Cardiac fibroblast (primary cell): ENCODE measurements at regions not wholly inside any gene's neighbourhood (a gene's known extent, or its start where the extent isn't known, plus 50 kb on each side); places are given as distances from the start of the nearest gene placed in this dataset.

Experiments
- DNase-seq, 2 donors: peaks; one replicate each; pipeline versions ENCODE4 v3.0.0 to v3.0.0-alpha.2; 2010; ENCODE audit warnings: low read depth in 2 of 2
- H3K4me3 ChIP-seq, 2 donors: replicated peaks in 1 of 2; 1 replicate in 1 of 2; 2 replicates in 1 of 2; pipeline ENCODE4 v1.5.1; 2011; ENCODE audit warnings: low read depth in 2 of 2, low read length in 2 of 2, mild to moderate bottlenecking in 2 of 2, moderate library complexity in 1 of 2
- TF ChIP-seq, protein P1 (sequence below): IDR thresholded peaks from one replicate; pipeline ENCODE4 v1.5.1; 2011; ENCODE audit warnings: low read depth, mild to moderate bottlenecking, low read length, inconsistent platforms

DNA sequence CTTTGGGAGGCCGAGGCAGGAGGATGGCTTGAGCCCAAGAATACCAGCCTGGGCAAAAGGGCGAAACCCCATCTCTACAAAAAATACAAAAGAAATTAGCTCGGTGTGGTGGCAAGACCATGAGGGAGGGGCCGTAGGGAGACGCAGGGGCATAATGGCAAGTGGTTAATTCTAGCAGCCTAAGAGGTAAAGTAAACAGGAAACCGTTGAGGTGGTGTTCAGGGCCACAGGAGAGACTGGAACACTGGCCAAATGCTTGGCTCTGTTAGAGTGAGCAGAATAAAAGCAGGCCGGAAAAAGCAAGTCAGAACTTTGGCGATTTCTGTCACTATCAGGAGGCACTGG, 89.2 kb downstream of the RIPK4 start:
- no peak overlapping the region for H3K4me3 ChIP-seq
- DNase-seq = no peak
- TF ChIP-seq, protein P1, sequence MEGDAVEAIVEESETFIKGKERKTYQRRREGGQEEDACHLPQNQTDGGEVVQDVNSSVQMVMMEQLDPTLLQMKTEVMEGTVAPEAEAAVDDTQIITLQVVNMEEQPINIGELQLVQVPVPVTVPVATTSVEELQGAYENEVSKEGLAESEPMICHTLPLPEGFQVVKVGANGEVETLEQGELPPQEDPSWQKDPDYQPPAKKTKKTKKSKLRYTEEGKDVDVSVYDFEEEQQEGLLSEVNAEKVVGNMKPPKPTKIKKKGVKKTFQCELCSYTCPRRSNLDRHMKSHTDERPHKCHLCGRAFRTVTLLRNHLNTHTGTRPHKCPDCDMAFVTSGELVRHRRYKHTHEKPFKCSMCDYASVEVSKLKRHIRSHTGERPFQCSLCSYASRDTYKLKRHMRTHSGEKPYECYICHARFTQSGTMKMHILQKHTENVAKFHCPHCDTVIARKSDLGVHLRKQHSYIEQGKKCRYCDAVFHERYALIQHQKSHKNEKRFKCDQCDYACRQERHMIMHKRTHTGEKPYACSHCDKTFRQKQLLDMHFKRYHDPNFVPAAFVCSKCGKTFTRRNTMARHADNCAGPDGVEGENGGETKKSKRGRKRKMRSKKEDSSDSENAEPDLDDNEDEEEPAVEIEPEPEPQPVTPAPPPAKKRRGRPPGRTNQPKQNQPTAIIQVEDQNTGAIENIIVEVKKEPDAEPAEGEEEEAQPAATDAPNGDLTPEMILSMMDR = no peak

- no peak for DNase-seq
- TF ChIP-seq, protein P1 = no peak
Measured at GRCh38 chr21:41676198-41676597, 90.7 kb downstream of the RIPK4 start.

DNA sequence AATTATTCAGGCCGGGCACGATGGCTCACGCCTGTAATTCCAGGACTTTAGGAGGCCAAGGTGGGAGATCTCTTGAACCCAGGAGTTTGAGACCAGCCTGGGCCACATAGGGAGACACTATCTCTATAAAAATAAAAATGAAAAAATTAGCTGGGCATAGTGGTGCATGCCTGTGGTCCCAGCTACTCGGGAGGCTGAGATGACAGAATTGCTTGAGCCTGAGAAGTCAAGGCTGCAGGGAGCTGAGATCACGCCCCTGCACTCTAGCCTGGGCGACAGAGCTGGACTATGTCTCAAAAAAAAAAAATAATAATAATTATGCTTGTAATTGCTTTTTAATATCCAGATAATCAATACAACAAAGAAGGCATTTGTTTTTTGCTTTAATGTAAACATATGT, 91.3 kb downstream of the RIPK4 start:
- TF ChIP-seq, protein P1 = no peak
- DNase-seq = no peak
- no peak overlapping the region for H3K4me3 ChIP-seq

More at GRCh38 chr21:41676198-41676597, 90.7 kb downstream of the RIPK4 start:
- H3K4me3 ChIP-seq = no peak overlapping the region

GRCh38 chr21:41674402-41674801, 92.5 kb downstream of the RIPK4 start:
- H3K4me3 ChIP-seq = no peak overlapping the region
- no peak for DNase-seq
- TF ChIP-seq, protein P1 = no peak

DNA sequence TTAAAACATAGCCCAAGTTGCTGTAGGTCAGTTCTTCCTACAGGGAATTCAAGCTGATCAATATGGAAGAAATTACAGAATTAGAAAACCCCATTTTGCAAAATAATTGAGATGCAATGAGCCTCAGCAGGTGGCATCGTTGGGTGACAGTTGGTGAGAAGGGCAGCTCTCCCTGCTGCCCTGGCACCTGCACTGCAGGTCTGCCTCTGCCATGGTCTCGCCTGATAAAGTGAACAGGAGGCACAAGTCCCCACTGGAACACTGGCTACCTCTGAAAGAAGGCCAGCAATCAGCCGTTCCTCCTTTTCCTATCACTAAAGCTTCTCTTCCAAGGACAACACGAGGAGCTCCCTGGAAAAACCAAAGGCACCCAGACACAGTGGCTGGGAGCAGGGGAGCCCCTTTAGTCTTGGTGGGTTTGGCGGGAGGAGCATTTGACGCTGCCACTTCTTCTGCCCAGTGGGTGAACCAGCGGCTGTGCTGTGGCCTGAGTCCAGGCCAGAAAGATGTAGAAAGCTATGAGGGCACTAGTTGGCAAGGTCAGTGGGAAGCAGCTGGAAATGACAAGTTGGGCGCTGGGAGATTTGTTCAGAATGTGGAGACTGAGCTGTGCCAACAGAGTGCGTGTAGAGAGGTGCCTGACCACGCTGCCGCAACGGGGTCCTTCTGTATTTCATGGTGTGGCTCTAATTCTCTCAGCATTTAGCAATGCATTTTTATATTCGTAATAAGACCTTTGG, 93.1 kb downstream of the RIPK4 start:
- TF ChIP-seq, protein P1 = no peak
- H3K4me3 ChIP-seq = no peak overlapping the region

GRCh38 chr21:41673071-41673470, 93.8 kb downstream of the RIPK4 start:
- no peak overlapping the region for H3K4me3 ChIP-seq
- TF ChIP-seq, protein P1 = no peak
- DNase-seq = no peak

More for the DNA sequence above, 93.1 kb downstream of the RIPK4 start:
- no peak for DNase-seq

DNA sequence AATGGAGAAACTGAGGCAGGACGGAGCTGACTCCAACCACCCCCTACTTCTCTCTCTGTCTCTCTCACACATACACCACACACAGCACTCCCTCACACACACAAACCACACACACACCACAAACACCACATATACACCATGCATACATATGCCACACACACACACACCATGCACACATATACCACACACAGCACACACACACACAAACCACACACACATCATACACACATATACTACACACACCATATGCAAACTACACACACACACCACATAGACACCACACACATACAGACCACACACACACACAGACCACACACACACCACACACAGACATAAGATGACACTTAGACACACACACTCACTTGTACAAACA, 94.3 kb downstream of the RIPK4 start:
- H3K4me3 ChIP-seq = no peak overlapping the region
- TF ChIP-seq, protein P1 = no peak
- no peak for DNase-seq
